ENCODE measurements at regions not wholly inside any gene's neighbourhood (a gene's known extent, or its start where the extent isn't known, plus 50 kb on each side); places are given as distances from the start of the nearest gene placed in this dataset.

DNA sequence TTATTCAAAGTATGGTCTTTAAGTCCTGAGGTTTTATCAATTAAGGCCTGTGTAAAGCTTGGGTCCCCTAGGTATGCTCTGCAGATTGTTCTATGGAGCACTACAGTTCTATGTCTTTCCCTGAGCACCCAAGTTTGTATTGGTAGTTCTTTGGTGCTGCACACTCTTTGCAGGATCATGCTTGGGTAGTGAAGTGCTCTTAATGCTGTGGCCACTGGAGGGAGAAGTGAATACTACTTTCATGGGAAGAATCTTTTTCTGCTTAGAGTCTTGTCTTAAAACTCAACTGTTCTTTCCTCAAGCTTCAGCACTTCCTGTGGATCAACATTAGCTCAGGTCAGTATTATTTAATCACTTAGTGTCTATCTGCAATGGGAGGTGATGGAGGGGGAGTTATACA is 93.6 kb upstream of the CFAP20DC start:
- TF ChIP-seq EZH2 (IDR thresholded peaks at IDR 0.05; ENCODE audit: borderline replicate concordance) (no peak), CTCF (IDR thresholded peaks at IDR 0.05; ENCODE audit: poor library complexity) (no peak), EZH2phosphoT487 (IDR thresholded peaks at IDR 0.05; ENCODE audit: low read depth, severe bottlenecking, unreplicated experiment) (no peak)

All from hepatocyte (in vitro differentiated cells).